Endodermal cell (in vitro differentiated cells): ENCODE measurements at regions not wholly inside any gene's neighbourhood (a gene's known extent, or its start where the extent isn't known, plus 50 kb on each side); places are given as distances from the start of the nearest gene placed in this dataset.

Experiments
- DNase-seq: peaks from one replicate; pipeline ENCODE4 v3.0.0-alpha.2; 2017
- H3K27ac ChIP-seq: 2 replicates; pipeline ENCODE4 v1.5.1; 2013; ENCODE audit warnings: mild to moderate bottlenecking, low read depth, low read length, moderate library complexity
- H3K27me3 ChIP-seq: 2 replicates; pipeline ENCODE4 v1.6.1; 2013; ENCODE audit warnings: mild to moderate bottlenecking, low read length, moderate library complexity; ENCODE audit not compliant: insufficient read depth, control insufficient read depth, poor library complexity, severe bottlenecking
- H3K36me3 ChIP-seq: 2 replicates; pipeline ENCODE4 v1.7.0; 2013; ENCODE audit warnings: mild to moderate bottlenecking, low read length, moderate library complexity; ENCODE audit not compliant: control insufficient read depth, insufficient read depth
- H3K4me1 ChIP-seq: one replicate; pipeline ENCODE4 v1.7.0; 2013; ENCODE audit warnings: low read length; ENCODE audit not compliant: control insufficient read depth, insufficient read depth
- H3K4me3 ChIP-seq: 2 replicates; pipeline ENCODE4 v1.5.1; 2013; ENCODE audit warnings: mild to moderate bottlenecking, low read length, moderate library complexity
- H3K9ac ChIP-seq: 2 replicates; pipeline ENCODE4 v1.6.1; 2013; ENCODE audit warnings: mild to moderate bottlenecking, low read length, moderate library complexity; ENCODE audit not compliant: poor library complexity, severe bottlenecking; ENCODE audit errors: extremely low read depth
- H3K9me3 ChIP-seq: 2 replicates; pipeline ENCODE4 v1.6.1; 2013; ENCODE audit warnings: mild to moderate bottlenecking, low read length, moderate library complexity; ENCODE audit not compliant: control insufficient read depth
- H3K27ac Mint-ChIP-seq: 2 replicates; pipeline ENCODE4 v1.8.0; 2020; ENCODE audit warnings: mixed read lengths
- H3K27me3 Mint-ChIP-seq: 2 replicates; pipeline ENCODE4 v1.8.0; 2021; ENCODE audit warnings: mild to moderate bottlenecking, mixed read lengths; ENCODE audit not compliant: insufficient read depth
- H3K36me3 Mint-ChIP-seq: 2 replicates; pipeline ENCODE4 v1.8.0; 2020; ENCODE audit warnings: low read depth, mixed read lengths
- H3K4me1 Mint-ChIP-seq: 2 replicates; pipeline ENCODE4 v1.8.0; 2020; ENCODE audit warnings: mixed read lengths
- H3K4me3 Mint-ChIP-seq: 2 replicates; pipeline ENCODE4 v1.8.0; 2020; ENCODE audit warnings: mild to moderate bottlenecking, moderate library complexity, mixed read lengths
- H3K9me3 Mint-ChIP-seq: 2 replicates; pipeline ENCODE4 v1.8.0; 2020; ENCODE audit warnings: mild to moderate bottlenecking, mixed read lengths
- CTCF ChIP-seq: fragments of 200-600 bp; sonication (generic); conservative IDR thresholded peaks from 2 replicates; pipeline ENCODE4 v1.5.0; 2021; ENCODE audit warnings: antibody characterized with exemption, mild to moderate bottlenecking
- WGBS, 2 experiments: methylation state at CpG; one replicate each; pipeline versions ENCODE4 v1.1.5 to v1.1.7; 2013; ENCODE audit warnings: missing lambda C conversion rate in 2 of 2, mixed read lengths in 1 of 2; ENCODE audit not compliant: insufficient coverage in 1 of 2, insufficient read length in 1 of 2; 5-methylcytosine and 5-hydroxymethylcytosine counted together

DNA sequence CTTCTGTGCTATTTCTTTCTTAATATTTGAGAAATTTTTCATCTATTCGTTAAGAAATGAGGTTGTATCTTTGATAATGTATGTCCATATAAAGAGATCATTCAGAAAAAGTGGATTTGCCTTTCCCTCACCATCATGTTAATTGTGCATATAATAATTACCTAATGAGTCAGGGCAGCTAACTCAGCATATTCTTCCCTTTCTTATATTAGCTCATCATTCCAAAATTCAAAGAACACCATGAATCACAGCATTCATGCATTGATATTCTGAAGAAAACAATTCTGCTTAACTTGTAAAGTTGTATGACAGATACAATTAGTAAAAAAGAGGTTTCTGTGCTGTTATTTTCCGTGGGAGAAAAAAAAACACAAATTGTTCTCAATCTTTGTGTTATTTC, 630.6 kb downstream of the TLE1 start:
- no peak overlapping the region for H3K27ac Mint-ChIP-seq
- H3K4me1 ChIP-seq = no peaks in the 10 kb centered on the region
- H3K27me3 ChIP-seq = no peaks in the 10 kb centered on the region
- no peak overlapping the region for H3K4me3 Mint-ChIP-seq
- DNase-seq = no peak
- 88 to 100% methylated on average over 1 to 2 of the region's 2 CpGs for WGBS, 2 experiments
- H3K4me1 Mint-ChIP-seq = no peaks in the 10 kb centered on the region
- no peaks in the 10 kb centered on the region for H3K27me3 Mint-ChIP-seq
- no peak for TF ChIP-seq CTCF
- peaks cover 6% of the 10 kb centered on the region for H3K36me3 Mint-ChIP-seq
- H3K9me3 ChIP-seq = peaks cover 28% of the 10 kb centered on the region
- no peak overlapping the region for H3K27ac ChIP-seq
- no peaks in the 10 kb centered on the region for H3K36me3 ChIP-seq
- H3K9ac ChIP-seq = no peak overlapping the region
- H3K4me3 ChIP-seq = no peak overlapping the region
- H3K9me3 Mint-ChIP-seq = peaks cover 30% of the 10 kb centered on the region

DNA sequence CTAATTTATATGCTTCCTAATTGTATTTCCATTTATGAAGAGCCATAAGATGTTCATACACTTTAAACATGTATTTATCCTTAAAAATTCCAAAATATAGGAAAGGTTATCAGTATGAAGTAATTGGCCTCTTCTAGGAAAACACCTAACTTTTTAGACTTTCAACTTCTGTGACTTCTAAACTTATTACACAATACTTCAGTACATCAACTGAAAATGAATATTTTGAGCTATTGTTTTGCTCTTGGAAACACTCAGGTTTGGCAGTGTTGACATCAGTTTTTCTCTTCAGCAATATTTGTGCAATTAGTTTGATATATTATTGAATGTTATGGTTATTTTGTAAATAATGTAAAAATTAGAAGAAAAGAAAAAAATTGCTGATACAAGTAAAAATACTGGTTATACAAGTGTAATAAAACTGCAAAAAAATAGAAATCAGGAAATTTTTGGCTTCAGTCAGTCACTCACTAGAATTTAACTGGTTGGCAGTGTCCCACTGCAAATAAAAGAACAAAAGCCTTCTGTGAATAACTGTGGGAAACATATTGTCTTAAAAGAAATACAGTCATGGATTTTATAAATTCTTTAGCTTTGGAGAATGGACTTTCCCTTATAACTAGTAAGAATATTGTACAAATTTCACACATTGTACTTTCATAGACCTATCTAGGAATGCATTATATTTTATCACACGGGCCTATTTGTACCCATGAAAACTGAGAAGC, 635.9 kb downstream of the TLE1 start:
- H3K4me3 Mint-ChIP-seq = no peak overlapping the region
- H3K9me3 Mint-ChIP-seq = no peaks in the 10 kb centered on the region
- Histone ChIP-seq H3K9me3 (no peaks in the 10 kb centered on the region), H3K27me3 (no peaks in the 10 kb centered on the region), H3K4me3 (no peak overlapping the region), H3K4me1 (no peaks in the 10 kb centered on the region), H3K27ac (no peak overlapping the region), H3K36me3 (no peaks in the 10 kb centered on the region), H3K9ac (no peak overlapping the region)
- H3K27ac Mint-ChIP-seq = no peak overlapping the region
- DNase-seq = no peak
- no peaks in the 10 kb centered on the region for H3K27me3 Mint-ChIP-seq
- WGBS, 2 experiments = 100% methylated on average over 1 of the region's 1 CpG; no CpG with 5 or more reads in 1 of the 2 experiments
- TF ChIP-seq CTCF = no peak
- no peaks in the 10 kb centered on the region for H3K36me3 Mint-ChIP-seq
- no peaks in the 10 kb centered on the region for H3K4me1 Mint-ChIP-seq

GRCh38 chr9:81052846-81053245, 636.5 kb downstream of the TLE1 start:
- Mint-ChIP-seq H3K27ac (no peak overlapping the region), H3K4me3 (no peak overlapping the region), H3K27me3 (no peaks in the 10 kb centered on the region), H3K36me3 (no peaks in the 10 kb centered on the region), H3K4me1 (no peaks in the 10 kb centered on the region), H3K9me3 (no peaks in the 10 kb centered on the region)
- TF ChIP-seq CTCF = no peak
- Histone ChIP-seq H3K27ac (no peak overlapping the region), H3K27me3 (no peaks in the 10 kb centered on the region), H3K4me3 (no peak overlapping the region), H3K4me1 (no peaks in the 10 kb centered on the region), H3K36me3 (no peaks in the 10 kb centered on the region), H3K9me3 (no peaks in the 10 kb centered on the region), H3K9ac (no peak overlapping the region)
- 100% methylated on average over 1 of the region's 1 CpG for WGBS, 2 experiments
- DNase-seq = no peak
